GM12865 (cell line): ENCODE measurements at regions not wholly inside any gene's neighbourhood (a gene's known extent, or its start where the extent isn't known, plus 50 kb on each side); places are given as distances from the start of the nearest gene placed in this dataset.

Experiments used
- DNase-seq: peaks from one replicate; pipeline ENCODE4 v3.0.0; 2010; ENCODE audit warnings: low read depth
- H3K4me3 ChIP-seq: 2 replicates; pipeline ENCODE4 v1.5.1; 2011; ENCODE audit warnings: mild to moderate bottlenecking, low read depth, low read length, control low read depth
- TF ChIP-seq, protein P1 (sequence below): IDR thresholded peaks from 2 replicates; pipeline ENCODE4 v1.5.1; 2011; ENCODE audit warnings: low read length, control low read depth, low read depth, inconsistent platforms; ENCODE audit not compliant: insufficient read depth; ENCODE audit errors: missing control alignments

- no peak for DNase-seq
- H3K4me3 ChIP-seq: no peak overlapping the region
- TF ChIP-seq, protein P1, sequence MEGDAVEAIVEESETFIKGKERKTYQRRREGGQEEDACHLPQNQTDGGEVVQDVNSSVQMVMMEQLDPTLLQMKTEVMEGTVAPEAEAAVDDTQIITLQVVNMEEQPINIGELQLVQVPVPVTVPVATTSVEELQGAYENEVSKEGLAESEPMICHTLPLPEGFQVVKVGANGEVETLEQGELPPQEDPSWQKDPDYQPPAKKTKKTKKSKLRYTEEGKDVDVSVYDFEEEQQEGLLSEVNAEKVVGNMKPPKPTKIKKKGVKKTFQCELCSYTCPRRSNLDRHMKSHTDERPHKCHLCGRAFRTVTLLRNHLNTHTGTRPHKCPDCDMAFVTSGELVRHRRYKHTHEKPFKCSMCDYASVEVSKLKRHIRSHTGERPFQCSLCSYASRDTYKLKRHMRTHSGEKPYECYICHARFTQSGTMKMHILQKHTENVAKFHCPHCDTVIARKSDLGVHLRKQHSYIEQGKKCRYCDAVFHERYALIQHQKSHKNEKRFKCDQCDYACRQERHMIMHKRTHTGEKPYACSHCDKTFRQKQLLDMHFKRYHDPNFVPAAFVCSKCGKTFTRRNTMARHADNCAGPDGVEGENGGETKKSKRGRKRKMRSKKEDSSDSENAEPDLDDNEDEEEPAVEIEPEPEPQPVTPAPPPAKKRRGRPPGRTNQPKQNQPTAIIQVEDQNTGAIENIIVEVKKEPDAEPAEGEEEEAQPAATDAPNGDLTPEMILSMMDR: no peak
These were observed 65.7 kb upstream of the ADAD1 start for GRCh38 chr4:122313006-122313646.

- DNase-seq: no peak
- TF ChIP-seq, protein P1: no peak
These were observed 51.9 kb upstream of the ADAD1 start for GRCh38 chr4:122326908-122327307.

DNA sequence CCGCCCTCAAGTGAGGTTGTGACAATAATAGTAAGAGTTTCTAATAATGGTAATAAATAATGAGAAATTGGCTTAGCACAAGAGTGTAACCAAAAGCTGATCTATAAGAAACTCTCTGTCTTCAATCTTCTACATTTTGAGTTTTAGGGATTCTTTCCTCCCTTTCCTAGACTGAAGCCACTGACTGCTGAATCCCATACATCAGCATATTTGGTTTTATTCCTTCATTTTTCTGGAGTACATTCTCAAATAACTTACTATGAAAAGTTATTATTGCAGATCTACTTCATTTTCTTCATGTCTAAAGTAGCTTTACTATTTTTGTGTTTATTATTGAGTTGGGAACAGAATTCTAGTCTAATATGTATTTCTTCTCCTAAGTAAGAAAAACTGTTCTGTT, 49.9 kb upstream of the ADAD1 start:
- TF ChIP-seq, protein P1: no peak
- DNase-seq: no peak
- H3K4me3 ChIP-seq: no peak overlapping the region

More at GRCh38 chr4:122326908-122327307, 51.9 kb upstream of the ADAD1 start:
- H3K4me3 ChIP-seq: no peak overlapping the region
